GM19372 (cell line): ENCODE measurements at regions not wholly inside any gene's neighbourhood (a gene's known extent, or its start where the extent isn't known, plus 50 kb on each side); places are given as distances from the start of the nearest gene placed in this dataset.
"Not testable (repeated sequence)": the region's sequence is repeated elsewhere in the genome, so short reads cannot be mapped to it uniquely, and the experiment has no call there.

Experiments
- ATAC-seq: cut with Tn5 transposase; IDR thresholded peaks from one replicate; pipeline ENCODE4 v1.9.1; 2021; ENCODE audit warnings: mild to moderate bottlenecking, low read depth, moderate library complexity; ENCODE audit not compliant: unreplicated experiment

GRCh38 chr1:197985351-197985750 lies 68.2 kb downstream of the LHX9 start:
- ATAC-seq = no peak

GRCh38 chr1:197986817-197987216 lies 69.6 kb downstream of the LHX9 start:
- no peak for ATAC-seq

GRCh38 chr1:197987294-197987693 lies 70.1 kb downstream of the LHX9 start:
- ATAC-seq = no peak

GRCh38 chr1:197988581-197988980 lies 71.4 kb downstream of the LHX9 start:
- not testable (repeated sequence) for ATAC-seq

DNA sequence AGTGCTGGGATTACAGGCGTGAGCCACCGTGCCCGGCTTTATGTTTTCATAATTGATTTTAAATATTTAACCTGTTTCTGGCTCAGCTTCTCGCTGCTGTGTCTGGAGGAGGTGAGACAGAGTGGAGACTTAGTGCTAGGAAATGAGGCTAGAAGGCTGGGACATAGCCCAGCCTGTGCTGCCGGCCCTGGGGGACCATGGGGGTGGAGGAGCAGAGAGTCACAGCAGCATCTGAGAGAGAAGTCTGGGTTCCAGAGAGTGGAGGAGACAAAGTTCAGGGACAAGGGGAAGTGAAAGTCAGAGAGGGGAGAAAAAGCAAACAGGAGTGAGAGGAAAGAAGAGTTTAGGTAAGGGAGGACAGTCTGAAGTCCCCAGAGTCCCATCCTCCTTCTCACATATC lies 71.9 kb downstream of the LHX9 start:
- no peak for ATAC-seq

- no peak for ATAC-seq
Observed at GRCh38 chr1:197991594-197991993, 74.4 kb downstream of the LHX9 start.

GRCh38 chr1:197994907-197995407 lies 77.8 kb downstream of the LHX9 start:
- no peak for ATAC-seq

DNA sequence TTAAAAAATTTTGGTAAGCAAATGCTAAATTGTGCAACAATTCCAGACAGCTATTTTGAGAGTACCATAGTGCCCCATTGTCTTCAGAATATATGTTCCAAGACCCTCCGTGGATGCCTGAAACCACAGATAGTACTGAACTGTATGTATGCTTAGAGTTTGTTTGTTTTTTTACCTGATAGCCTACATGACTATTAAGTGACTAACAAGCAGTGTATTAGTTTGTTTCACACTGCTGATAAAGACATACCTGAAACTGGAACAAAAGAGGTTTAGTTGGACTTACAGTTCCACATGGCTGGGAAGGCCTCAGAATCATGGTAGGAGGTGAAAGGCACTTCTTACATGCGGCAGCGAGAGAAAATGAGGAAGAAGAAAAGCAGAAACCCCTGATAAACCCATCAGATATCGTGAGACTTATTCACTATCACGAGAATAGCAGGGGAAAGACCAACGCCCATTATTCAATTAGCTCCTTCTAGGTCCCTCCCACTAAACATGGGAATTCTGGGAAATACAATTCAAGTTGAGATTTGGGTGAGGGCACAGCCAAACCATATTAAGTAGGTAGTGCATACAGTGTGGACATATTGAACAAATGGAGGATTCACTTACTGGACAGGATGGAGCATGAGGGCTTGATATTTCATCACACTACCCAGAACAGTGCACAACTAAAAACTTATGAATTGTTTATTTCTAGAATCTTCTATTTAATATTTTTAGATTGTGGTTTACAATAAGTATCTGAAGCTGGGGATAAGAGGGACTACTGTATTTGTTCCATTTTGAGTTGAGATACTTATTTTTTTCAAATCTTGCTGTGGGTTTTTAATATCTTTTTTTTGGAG lies 78.5 kb downstream of the LHX9 start:
- no peak for ATAC-seq

DNA sequence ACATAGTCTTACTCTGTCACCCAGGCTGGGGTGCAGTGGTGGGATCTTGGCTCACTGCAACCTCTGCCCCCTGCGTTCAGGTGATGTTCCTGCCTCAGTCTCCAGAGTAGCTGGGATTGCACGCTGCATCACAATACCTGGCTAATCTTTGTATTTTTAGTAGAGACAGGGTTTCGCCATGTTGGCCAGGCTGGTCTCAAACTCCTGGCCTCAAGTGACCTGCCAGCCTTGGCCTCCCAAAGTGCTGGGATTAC lies 79.0 kb downstream of the LHX9 start:
- not testable (repeated sequence) for ATAC-seq

DNA sequence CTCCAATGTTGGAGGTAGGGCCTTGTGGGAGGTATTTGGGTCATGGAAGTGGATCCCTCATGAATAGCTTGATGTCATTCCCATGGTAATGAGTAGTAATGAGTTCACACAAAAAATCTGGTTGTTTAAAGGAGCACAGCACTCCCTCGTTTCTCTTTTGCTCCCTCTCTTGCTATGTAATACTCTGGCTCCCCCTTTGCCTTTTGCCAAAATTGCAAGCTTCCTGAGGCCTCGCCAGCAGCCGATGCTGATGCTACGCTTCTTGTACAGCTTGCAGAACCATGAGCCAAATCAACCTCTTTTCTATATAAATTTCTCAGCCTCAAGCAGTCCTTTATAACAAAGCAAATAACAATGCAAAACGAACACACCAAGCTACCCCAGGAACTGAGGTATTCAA lies 80.9 kb downstream of the LHX9 start:
- ATAC-seq = no peak

DNA sequence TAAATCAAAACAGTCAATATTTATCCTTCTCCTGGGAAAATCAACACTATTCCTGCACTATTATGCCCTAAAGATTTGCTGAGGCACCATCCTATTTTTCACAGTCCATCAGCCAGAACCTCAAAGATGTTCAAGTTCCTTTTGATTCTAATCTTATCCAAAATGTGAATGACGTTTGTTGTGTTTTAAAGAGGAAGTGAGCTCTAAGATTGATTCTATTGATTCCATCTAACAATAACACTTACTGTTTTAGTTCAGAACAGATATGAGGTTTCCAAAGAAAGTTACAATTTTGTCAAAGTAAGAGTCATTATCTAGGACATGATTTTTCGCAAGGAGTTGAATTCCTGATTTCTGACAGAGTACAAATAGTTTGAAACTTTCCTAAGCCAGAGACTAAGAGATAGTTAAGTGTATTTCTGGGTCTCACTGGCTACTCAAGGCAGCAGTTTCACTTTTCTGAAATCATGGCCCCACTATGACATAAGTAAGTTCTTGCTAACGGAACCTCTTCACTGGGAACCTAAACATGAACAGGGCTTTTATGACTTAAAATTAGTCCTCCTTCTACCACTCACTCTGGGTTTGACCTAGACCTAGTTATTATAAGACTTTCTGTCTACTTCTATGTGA lies 84.7 kb downstream of the LHX9 start:
- no peak for ATAC-seq

GRCh38 chr1:198003468-198003867 lies 86.3 kb downstream of the LHX9 start:
- no peak for ATAC-seq

GRCh38 chr1:198007011-198007410 lies 89.8 kb downstream of the LHX9 start:
- no peak for ATAC-seq

DNA sequence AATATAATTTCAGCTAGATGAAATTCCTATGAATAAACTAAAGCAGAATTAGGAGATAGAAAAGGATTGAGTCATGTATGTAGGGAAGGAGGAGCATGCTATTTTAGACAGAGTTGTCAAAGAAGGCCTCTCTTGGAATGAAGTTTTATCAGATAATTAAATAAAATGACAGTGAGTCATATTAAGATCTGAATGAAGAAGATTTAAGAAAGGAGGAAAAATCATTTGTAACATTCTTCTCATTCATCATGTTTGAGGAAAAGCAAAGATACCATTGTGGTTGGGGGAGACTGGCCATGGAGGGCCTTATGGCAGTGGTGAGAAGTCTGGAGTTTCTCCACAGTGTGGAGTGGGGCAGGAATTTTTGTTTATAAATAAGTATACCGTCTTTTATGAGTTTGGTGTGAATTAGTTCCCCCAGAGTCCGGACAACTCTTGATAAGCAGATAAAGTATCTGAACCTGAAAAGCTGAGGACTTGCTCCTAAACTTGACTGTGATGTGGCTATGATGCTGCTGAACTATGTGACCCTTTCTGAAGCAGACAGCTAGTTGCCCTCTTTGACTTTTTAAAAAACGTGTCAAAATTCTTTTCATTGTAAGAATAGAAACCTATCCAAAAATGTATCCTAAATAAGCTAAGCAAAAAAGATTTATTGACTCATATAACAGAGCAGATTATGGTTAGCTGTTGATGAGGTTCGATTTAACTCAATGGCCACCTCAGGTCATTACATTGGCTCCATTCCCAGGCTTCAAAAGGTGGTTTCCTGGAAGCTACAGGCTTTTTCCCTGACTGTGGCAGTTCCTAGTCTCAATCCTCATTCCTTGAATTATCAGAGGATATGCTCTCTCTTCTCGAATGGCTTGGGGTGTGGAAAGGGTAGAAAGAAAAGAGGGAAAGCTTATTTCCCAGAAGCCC lies 90.8 kb downstream of the LHX9 start:
- ATAC-seq = no peak

- no peak for ATAC-seq
Observed at GRCh38 chr1:198014355-198014754, 97.2 kb downstream of the LHX9 start.

GRCh38 chr1:198015309-198015708 lies 98.1 kb downstream of the LHX9 start:
- ATAC-seq = no peak

GRCh38 chr1:198018529-198018928 lies 101.4 kb downstream of the LHX9 start:
- ATAC-seq = no peak

DNA sequence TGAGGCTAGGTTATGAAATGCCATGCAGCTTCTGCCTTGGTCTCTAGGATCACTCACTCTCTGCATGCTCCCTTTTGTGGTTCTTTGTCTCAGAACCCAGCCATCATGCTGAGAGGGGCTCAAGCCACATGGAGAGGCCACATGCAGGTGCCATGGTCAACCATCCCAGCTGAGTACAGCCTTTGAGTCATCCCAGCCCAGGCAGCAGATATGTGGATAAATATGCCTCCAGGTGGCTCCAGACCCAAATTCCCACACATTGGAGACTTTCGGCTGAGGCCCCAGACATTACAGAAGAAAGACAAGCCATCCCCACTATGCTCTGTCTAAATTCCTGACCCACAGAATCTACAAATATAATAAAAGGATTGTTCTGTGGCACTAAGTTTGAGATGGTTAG lies 102.0 kb downstream of the LHX9 start:
- no peak for ATAC-seq

DNA sequence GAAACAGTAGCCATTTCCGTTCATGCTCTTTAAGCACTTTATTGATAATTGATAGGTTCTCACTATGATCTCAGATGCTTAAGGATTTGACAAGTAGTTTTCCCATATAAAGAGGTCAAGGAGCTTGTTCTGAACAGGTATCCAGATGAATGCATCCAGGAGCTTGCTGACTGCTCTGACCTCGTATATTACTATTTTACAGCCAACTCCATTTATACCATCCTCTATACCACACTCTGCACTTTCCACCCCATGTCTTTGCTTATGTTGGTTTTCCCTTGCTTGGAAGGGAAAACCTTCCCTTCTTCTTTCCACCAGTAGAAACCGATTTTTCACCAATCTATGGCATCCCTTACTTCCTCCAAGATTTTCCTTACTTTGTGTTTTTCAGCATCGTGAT lies 107.2 kb downstream of the LHX9 start:
- ATAC-seq = no peak

DNA sequence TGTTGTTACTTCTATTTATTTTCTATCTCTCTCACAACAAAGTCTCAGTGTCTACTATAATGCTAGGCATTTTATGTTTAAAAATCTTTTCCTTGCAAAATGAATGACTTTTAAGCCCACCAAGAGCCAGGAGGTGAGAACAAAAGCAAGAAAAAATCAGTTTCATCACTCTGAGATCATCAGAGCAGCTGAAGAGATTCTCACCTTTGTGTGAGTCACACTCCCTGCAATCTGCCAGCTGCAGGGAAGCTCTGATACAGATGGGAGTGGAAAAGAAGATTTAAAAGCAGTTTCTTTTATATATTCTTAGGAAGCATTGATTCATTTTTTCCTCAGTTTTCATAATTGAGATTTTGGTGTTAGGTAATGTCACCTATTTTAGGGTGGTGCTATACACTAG lies 107.6 kb downstream of the LHX9 start:
- no peak for ATAC-seq

- ATAC-seq = no peak
Observed at GRCh38 chr1:198030682-198031081, 113.5 kb downstream of the LHX9 start.
